WTC11 (cell line): ENCODE measurements at regions not wholly inside any gene's neighbourhood (a gene's known extent, or its start where the extent isn't known, plus 50 kb on each side); places are given as distances from the start of the nearest gene placed in this dataset.

Experiments used
- ATAC-seq: fragments of 200-7000 bp; cut with Tn5 transposase; 2 replicates; pipeline ENCODE4 v1.10.0; 2021; ENCODE audit warnings: mild to moderate bottlenecking, moderate library complexity
- CTCF ChIA-PET: fragments of 300-600 bp; sonication (Branson Sonifier 250); formaldehyde crosslinking; loops from one replicate; lab custom pipeline; 2021; ENCODE audit warnings: antibody characterized with exemption; lab: Charles Lee
- POLR2A ChIA-PET: fragments of 350-600 bp; sonication (Branson Sonifier 250); formaldehyde crosslinking; loops from one replicate; lab custom pipeline; 2021; ENCODE audit warnings: antibody characterized with exemption; lab: Charles Lee
- DNase-seq: peaks from one replicate; pipeline ENCODE4 v3.0.0; 2021; ENCODE audit warnings: low spot score
- H3K27ac Mint-ChIP-seq: 2 replicates; pipeline ENCODE4 v1.8.0; 2021; ENCODE audit warnings: mixed read lengths
- H3K27me3 Mint-ChIP-seq: 2 replicates; pipeline ENCODE4 v1.8.0; 2021; ENCODE audit warnings: low read depth, mild to moderate bottlenecking, moderate library complexity, mixed read lengths
- H3K36me3 Mint-ChIP-seq: 2 replicates; pipeline ENCODE4 v1.8.0; 2021; ENCODE audit warnings: mixed read lengths
- H3K4me1 Mint-ChIP-seq: 2 replicates; pipeline ENCODE4 v1.8.0; 2022; ENCODE audit warnings: mixed read lengths
- H3K4me3 Mint-ChIP-seq: 2 replicates; pipeline ENCODE4 v1.8.0; 2021; ENCODE audit warnings: mild to moderate bottlenecking, moderate library complexity, mixed read lengths
- H3K9me3 Mint-ChIP-seq: 2 replicates; pipeline ENCODE4 v1.8.0; 2021; ENCODE audit warnings: mixed read lengths
- ELF4 ChIP-seq: sonication (generic); formaldehyde crosslinking; IDR thresholded peaks from 2 replicates; pipeline ENCODE4 v1.8.1; 2022; ENCODE audit warnings: low read depth, mild to moderate bottlenecking, moderate library complexity, missing genetic modification reagents
- ETV6 ChIP-seq: sonication (generic); formaldehyde crosslinking; IDR thresholded peaks from 2 replicates; pipeline ENCODE4 v1.8.1; 2022; ENCODE audit warnings: mild to moderate bottlenecking, missing genetic modification reagents
- FOXP1 ChIP-seq: sonication (generic); formaldehyde crosslinking; IDR thresholded peaks from 2 replicates; pipeline ENCODE4 v1.8.0; 2022; ENCODE audit warnings: missing genetic modification reagents, mild to moderate bottlenecking, moderate library complexity, borderline replicate concordance
- GTF2I ChIP-seq: fragments of 250-450 bp; sonication (Bioruptor Pico); conservative IDR thresholded peaks from 2 replicates; pipeline ENCODE4 v1.4.0; 2021; ENCODE audit warnings: mild to moderate bottlenecking
- JAZF1 ChIP-seq: fragments of 250-450 bp; sonication (Bioruptor Pico); IDR thresholded peaks from 2 replicates; pipeline ENCODE4 v1.9.0; 2021; ENCODE audit warnings: moderate library complexity, mild to moderate bottlenecking, inconsistent platforms
- KAT7 ChIP-seq: sonication (generic); formaldehyde crosslinking; IDR thresholded peaks from 2 replicates; pipeline ENCODE4 v1.8.1; 2023; ENCODE audit warnings: missing genetic modification reagents, mild to moderate bottlenecking, borderline replicate concordance
- PRRX2 ChIP-seq: fragments of 250-450 bp; sonication (Bioruptor Pico); IDR thresholded peaks from 2 replicates; pipeline ENCODE4 v1.8.0; 2021; ENCODE audit warnings: mild to moderate bottlenecking
- RORB ChIP-seq: fragments of 250-450 bp; sonication (Bioruptor Pico); IDR thresholded peaks from 2 replicates; pipeline ENCODE4 v1.9.0; 2021; ENCODE audit warnings: mild to moderate bottlenecking
- SMAD3 ChIP-seq: sonication (generic); formaldehyde crosslinking; IDR thresholded peaks from 2 replicates; pipeline ENCODE4 v1.8.0; 2022; ENCODE audit warnings: missing genetic modification reagents, mild to moderate bottlenecking, borderline replicate concordance
- TCF7 ChIP-seq: sonication (generic); formaldehyde crosslinking; IDR thresholded peaks from 2 replicates; pipeline ENCODE4 v1.8.0; 2022; ENCODE audit warnings: mild to moderate bottlenecking, low read depth, missing genetic modification reagents, moderate library complexity
- TP53 ChIP-seq: sonication (generic); formaldehyde crosslinking; IDR thresholded peaks from 2 replicates; pipeline ENCODE4 v1.8.1; 2023; ENCODE audit warnings: mild to moderate bottlenecking, missing genetic modification reagents
- ZBTB21 ChIP-seq: sonication (generic); formaldehyde crosslinking; IDR thresholded peaks from 2 replicates; pipeline ENCODE4 v1.8.1; 2023; ENCODE audit warnings: mild to moderate bottlenecking, missing genetic modification reagents, borderline replicate concordance
- ZNF317 ChIP-seq: sonication (generic); formaldehyde crosslinking; IDR thresholded peaks from 2 replicates; pipeline ENCODE4 v1.8.1; 2023; ENCODE audit warnings: low read depth, mild to moderate bottlenecking, moderate library complexity, missing genetic modification reagents, borderline replicate concordance
- ZNF416 ChIP-seq: fragments of 250-450 bp; sonication (Bioruptor Pico); IDR thresholded peaks from 2 replicates; pipeline ENCODE4 v1.9.0; 2021; ENCODE audit warnings: mild to moderate bottlenecking, inconsistent platforms
- TF ChIP-seq, protein P1 (sequence below): fragments of 250-450 bp; sonication (Bioruptor Pico); IDR thresholded peaks from 2 replicates; pipeline ENCODE4 v1.9.0; 2021; ENCODE audit warnings: mild to moderate bottlenecking
- TF ChIP-seq, protein P2 (sequence below): sonication (generic); formaldehyde crosslinking; IDR thresholded peaks from 2 replicates; pipeline ENCODE4 v1.8.1; 2022; ENCODE audit warnings: low read depth, missing genetic modification reagents, borderline replicate concordance
- TF ChIP-seq, protein P3 (sequence below): sonication (generic); formaldehyde crosslinking; IDR thresholded peaks from 2 replicates; pipeline ENCODE4 v1.8.1; 2023; ENCODE audit warnings: mild to moderate bottlenecking, missing genetic modification reagents
- TF ChIP-seq, protein P4 (sequence below): fragments of 200-600 bp; IDR thresholded peaks from 2 replicates; pipeline ENCODE4 v1.8.0; 2022; ENCODE audit warnings: antibody characterized with exemption
- TF ChIP-seq, protein P5 (sequence below): fragments of 250-450 bp; sonication (Bioruptor Pico); IDR thresholded peaks from 2 replicates; pipeline ENCODE4 v1.9.0; 2021; ENCODE audit warnings: mild to moderate bottlenecking
- TF ChIP-seq, protein P6 (sequence below): sonication (generic); formaldehyde crosslinking; IDR thresholded peaks from 2 replicates; pipeline ENCODE4 v1.8.1; 2023; ENCODE audit warnings: mild to moderate bottlenecking, missing genetic modification reagents
- TF ChIP-seq, protein P7 (sequence below): sonication (generic); formaldehyde crosslinking; IDR thresholded peaks from 2 replicates; pipeline ENCODE4 v1.8.1; 2023; ENCODE audit warnings: mild to moderate bottlenecking, missing genetic modification reagents, moderate library complexity

DNA sequence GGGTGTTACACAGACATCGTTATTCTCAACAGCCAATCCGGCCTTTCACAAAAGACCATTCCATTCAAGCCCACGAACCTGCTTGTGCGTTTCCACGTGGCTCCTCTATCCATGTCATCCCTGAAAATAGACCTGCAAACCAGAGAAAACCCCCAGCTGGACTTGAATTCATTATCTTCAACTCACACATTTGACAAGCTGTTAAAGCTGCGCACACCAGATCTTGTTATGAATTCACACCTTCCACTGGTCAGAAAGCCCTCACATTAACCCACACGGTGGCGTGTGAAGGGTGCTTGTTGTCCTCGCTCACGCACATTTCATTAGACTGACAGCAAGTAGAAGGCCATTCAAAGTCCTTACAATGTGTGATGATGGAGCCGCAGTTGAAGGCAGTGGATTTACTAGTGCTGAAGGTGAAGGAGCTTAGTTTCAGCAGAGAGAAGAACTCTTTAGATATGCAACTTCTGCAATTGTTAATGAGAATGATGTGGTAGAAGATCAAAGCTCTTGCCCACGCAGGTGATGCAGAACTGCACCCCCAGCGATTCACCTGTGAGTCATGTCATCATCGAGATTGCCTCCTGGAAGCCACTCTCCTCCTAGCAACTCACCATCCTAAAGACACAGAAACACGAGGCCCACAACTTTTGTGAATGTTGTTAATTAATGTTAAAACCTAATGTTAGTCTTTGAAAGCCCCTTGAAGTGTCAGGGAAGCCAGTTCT, 224.8 kb upstream of the SOX11 start (continued):
- TF ChIP-seq, protein P1, sequence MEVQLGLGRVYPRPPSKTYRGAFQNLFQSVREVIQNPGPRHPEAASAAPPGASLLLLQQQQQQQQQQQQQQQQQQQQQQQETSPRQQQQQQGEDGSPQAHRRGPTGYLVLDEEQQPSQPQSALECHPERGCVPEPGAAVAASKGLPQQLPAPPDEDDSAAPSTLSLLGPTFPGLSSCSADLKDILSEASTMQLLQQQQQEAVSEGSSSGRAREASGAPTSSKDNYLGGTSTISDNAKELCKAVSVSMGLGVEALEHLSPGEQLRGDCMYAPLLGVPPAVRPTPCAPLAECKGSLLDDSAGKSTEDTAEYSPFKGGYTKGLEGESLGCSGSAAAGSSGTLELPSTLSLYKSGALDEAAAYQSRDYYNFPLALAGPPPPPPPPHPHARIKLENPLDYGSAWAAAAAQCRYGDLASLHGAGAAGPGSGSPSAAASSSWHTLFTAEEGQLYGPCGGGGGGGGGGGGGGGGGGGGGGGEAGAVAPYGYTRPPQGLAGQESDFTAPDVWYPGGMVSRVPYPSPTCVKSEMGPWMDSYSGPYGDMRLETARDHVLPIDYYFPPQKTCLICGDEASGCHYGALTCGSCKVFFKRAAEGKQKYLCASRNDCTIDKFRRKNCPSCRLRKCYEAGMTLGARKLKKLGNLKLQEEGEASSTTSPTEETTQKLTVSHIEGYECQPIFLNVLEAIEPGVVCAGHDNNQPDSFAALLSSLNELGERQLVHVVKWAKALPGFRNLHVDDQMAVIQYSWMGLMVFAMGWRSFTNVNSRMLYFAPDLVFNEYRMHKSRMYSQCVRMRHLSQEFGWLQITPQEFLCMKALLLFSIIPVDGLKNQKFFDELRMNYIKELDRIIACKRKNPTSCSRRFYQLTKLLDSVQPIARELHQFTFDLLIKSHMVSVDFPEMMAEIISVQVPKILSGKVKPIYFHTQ (CRISPR knock-in tag): no peak

DNA sequence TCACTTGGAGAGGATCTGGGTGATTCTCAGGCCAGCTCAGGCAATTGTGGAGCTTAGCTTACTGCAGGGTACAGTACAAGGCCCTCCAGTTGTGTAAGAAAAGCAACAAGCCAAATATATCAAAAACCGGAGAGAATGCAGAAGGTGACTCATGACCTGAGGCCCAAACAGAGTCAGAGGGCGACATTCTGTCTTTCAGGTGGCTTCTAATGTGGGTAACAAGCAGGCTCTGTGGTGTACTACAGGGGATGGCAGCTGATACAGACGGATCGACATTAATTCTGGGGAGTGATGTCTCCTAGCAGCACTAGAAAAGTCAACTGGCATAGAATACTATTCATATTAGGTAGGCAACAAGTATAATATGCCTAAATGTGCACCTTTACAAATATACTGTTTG, 219.5 kb upstream of the SOX11 start:
- DNase-seq (no peak), ATAC-seq (no peak)
- Mint-ChIP-seq H3K4me1 (no peaks in the 10 kb centered on the region), H3K4me3 (no peak overlapping the region), H3K36me3 (peaks cover 61% of the 10 kb centered on the region), H3K27ac (no peak overlapping the region), H3K9me3 (peaks cover 74% of the 10 kb centered on the region), H3K27me3 (peaks cover 7% of the 10 kb centered on the region; the same call in 1 of the 2 replicates)
- CTCF ChIA-PET: no interaction called here
- no peak for TF ChIP-seq ELF4 (CRISPR knock-in tag)
- TF ChIP-seq PRRX2 (CRISPR knock-in tag): no peak
- no peak for TF ChIP-seq ZNF317 (CRISPR knock-in tag)
- TF ChIP-seq TP53 (CRISPR knock-in tag): no peak
- TF ChIP-seq, protein P2, sequence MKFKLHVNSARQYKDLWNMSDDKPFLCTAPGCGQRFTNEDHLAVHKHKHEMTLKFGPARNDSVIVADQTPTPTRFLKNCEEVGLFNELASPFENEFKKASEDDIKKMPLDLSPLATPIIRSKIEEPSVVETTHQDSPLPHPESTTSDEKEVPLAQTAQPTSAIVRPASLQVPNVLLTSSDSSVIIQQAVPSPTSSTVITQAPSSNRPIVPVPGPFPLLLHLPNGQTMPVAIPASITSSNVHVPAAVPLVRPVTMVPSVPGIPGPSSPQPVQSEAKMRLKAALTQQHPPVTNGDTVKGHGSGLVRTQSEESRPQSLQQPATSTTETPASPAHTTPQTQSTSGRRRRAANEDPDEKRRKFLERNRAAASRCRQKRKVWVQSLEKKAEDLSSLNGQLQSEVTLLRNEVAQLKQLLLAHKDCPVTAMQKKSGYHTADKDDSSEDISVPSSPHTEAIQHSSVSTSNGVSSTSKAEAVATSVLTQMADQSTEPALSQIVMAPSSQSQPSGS (CRISPR knock-in tag): no peak
- no peak for TF ChIP-seq ZNF416 (CRISPR knock-in tag)
- TF ChIP-seq FOXP1 (CRISPR knock-in tag): no peak
- POLR2A ChIA-PET: no interaction called here

DNA sequence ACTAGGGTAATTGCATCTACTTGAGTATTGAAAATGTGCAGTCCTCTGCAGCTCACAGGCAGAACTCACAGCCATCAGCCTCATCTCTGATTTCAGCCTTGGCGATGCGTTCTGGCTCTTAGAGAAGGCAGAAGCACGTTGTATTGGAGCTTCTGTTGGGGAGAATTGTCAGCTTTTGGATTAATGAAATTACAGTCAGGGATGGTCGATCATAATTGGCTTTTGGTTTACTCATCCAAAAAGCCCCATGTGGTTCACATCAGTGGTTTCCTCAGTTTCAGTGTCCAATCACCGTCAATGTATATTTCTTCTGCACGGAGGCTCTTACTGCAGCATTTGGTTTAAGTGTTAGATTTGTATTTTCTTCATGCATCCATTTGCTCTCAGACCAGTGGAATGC, 218.5 kb upstream of the SOX11 start:
- ChIA-PET POLR2A (no interaction called here), CTCF (no interaction called here)
- DNase-seq (no peak), ATAC-seq (no peak)
- H3K27me3 Mint-ChIP-seq: peaks cover 3% of the 10 kb centered on the region; the same call in 1 of the 2 replicates
- H3K9me3 Mint-ChIP-seq: peaks cover 71% of the 10 kb centered on the region
- H3K36me3 Mint-ChIP-seq: peaks cover 57% of the 10 kb centered on the region
- no peaks in the 10 kb centered on the region for H3K4me1 Mint-ChIP-seq
- H3K27ac Mint-ChIP-seq: no peak overlapping the region
- H3K4me3 Mint-ChIP-seq: no peak overlapping the region
- TF ChIP-seq TCF7 (no peak), GTF2I (CRISPR knock-in tag) (no peak), JAZF1 (CRISPR knock-in tag) (no peak), ZBTB21 (no peak), KAT7 (CRISPR knock-in tag) (no peak), SMAD3 (CRISPR knock-in tag) (no peak), TP53 (CRISPR knock-in tag) (no peak), RORB (CRISPR knock-in tag) (no peak), ETV6 (CRISPR knock-in tag) (no peak)
- TF ChIP-seq, protein P3, sequence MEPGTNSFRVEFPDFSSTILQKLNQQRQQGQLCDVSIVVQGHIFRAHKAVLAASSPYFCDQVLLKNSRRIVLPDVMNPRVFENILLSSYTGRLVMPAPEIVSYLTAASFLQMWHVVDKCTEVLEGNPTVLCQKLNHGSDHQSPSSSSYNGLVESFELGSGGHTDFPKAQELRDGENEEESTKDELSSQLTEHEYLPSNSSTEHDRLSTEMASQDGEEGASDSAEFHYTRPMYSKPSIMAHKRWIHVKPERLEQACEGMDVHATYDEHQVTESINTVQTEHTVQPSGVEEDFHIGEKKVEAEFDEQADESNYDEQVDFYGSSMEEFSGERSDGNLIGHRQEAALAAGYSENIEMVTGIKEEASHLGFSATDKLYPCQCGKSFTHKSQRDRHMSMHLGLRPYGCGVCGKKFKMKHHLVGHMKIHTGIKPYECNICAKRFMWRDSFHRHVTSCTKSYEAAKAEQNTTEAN (CRISPR knock-in tag): no peak
- TF ChIP-seq, protein P4, sequence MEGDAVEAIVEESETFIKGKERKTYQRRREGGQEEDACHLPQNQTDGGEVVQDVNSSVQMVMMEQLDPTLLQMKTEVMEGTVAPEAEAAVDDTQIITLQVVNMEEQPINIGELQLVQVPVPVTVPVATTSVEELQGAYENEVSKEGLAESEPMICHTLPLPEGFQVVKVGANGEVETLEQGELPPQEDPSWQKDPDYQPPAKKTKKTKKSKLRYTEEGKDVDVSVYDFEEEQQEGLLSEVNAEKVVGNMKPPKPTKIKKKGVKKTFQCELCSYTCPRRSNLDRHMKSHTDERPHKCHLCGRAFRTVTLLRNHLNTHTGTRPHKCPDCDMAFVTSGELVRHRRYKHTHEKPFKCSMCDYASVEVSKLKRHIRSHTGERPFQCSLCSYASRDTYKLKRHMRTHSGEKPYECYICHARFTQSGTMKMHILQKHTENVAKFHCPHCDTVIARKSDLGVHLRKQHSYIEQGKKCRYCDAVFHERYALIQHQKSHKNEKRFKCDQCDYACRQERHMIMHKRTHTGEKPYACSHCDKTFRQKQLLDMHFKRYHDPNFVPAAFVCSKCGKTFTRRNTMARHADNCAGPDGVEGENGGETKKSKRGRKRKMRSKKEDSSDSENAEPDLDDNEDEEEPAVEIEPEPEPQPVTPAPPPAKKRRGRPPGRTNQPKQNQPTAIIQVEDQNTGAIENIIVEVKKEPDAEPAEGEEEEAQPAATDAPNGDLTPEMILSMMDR: no peak
- TF ChIP-seq, protein P5, sequence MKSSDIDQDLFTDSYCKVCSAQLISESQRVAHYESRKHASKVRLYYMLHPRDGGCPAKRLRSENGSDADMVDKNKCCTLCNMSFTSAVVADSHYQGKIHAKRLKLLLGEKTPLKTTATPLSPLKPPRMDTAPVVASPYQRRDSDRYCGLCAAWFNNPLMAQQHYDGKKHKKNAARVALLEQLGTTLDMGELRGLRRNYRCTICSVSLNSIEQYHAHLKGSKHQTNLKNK (CRISPR knock-in tag): no peak
- TF ChIP-seq, protein P6, sequence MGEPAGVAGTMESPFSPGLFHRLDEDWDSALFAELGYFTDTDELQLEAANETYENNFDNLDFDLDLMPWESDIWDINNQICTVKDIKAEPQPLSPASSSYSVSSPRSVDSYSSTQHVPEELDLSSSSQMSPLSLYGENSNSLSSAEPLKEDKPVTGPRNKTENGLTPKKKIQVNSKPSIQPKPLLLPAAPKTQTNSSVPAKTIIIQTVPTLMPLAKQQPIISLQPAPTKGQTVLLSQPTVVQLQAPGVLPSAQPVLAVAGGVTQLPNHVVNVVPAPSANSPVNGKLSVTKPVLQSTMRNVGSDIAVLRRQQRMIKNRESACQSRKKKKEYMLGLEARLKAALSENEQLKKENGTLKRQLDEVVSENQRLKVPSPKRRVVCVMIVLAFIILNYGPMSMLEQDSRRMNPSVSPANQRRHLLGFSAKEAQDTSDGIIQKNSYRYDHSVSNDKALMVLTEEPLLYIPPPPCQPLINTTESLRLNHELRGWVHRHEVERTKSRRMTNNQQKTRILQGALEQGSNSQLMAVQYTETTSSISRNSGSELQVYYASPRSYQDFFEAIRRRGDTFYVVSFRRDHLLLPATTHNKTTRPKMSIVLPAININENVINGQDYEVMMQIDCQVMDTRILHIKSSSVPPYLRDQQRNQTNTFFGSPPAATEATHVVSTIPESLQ (CRISPR knock-in tag): no peak
- TF ChIP-seq, protein P7, sequence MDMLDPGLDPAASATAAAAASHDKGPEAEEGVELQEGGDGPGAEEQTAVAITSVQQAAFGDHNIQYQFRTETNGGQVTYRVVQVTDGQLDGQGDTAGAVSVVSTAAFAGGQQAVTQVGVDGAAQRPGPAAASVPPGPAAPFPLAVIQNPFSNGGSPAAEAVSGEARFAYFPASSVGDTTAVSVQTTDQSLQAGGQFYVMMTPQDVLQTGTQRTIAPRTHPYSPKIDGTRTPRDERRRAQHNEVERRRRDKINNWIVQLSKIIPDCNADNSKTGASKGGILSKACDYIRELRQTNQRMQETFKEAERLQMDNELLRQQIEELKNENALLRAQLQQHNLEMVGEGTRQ (CRISPR knock-in tag): no peak
